OCI-LY1 (cell line): ENCODE measurements at regions not wholly inside any gene's neighbourhood (a gene's known extent, or its start where the extent isn't known, plus 50 kb on each side); places are given as distances from the start of the nearest gene placed in this dataset.

Experiments
- H2AFZ ChIP-seq: fragments of 200-600 bp; sonication (generic), shearing (Covaris generic); 2 replicates; pipeline ENCODE4 v1.6.0; 2014; ENCODE audit warnings: antibody characterized with exemption, mild to moderate bottlenecking, low read length
- H3F3A ChIP-seq: fragments of 200-600 bp; sonication (generic), shearing (Covaris generic); 2 replicates; pipeline ENCODE4 v1.6.0; 2014; ENCODE audit warnings: mild to moderate bottlenecking, antibody characterized with exemption, low read length, moderate library complexity; ENCODE audit not compliant: insufficient read depth
- H3K27ac ChIP-seq: fragments of 200-600 bp; sonication (generic); 2 replicates; pipeline ENCODE4 v1.5.1; 2014; ENCODE audit warnings: low read length, mixed run types, mild to moderate bottlenecking, low read depth; ENCODE audit not compliant: poor library complexity, severe bottlenecking
- H3K27me3 ChIP-seq: fragments of 200-600 bp; sonication (generic); 2 replicates; pipeline ENCODE4 v1.6.0; 2014; ENCODE audit warnings: antibody characterized with exemption, mild to moderate bottlenecking, low read length, moderate library complexity; ENCODE audit not compliant: insufficient read depth
- H3K36me3 ChIP-seq: fragments of 200-600 bp; sonication (generic); 2 replicates; pipeline ENCODE4 v1.6.1; 2014; ENCODE audit warnings: mild to moderate bottlenecking, antibody characterized with exemption, low read length, moderate library complexity, mixed read lengths; ENCODE audit not compliant: insufficient read depth
- H3K4me1 ChIP-seq: fragments of 200-600 bp; sonication (generic); 2 replicates; pipeline ENCODE4 v1.5.1; 2014; ENCODE audit warnings: mild to moderate bottlenecking, low read length, moderate library complexity; ENCODE audit not compliant: insufficient read depth, severe bottlenecking
- H3K4me2 ChIP-seq: fragments of 200-600 bp; sonication (generic), shearing (Covaris generic); 2 replicates; pipeline ENCODE4 v1.6.1; 2014; ENCODE audit warnings: low read length
- H3K4me3 ChIP-seq: fragments of 200-600 bp; sonication (generic); 2 replicates; pipeline ENCODE4 v1.5.1; 2014; ENCODE audit warnings: low read length, low read depth, mild to moderate bottlenecking, mixed read lengths; ENCODE audit not compliant: poor library complexity, severe bottlenecking
- H3K79me2 ChIP-seq: fragments of 200-600 bp; shearing (Covaris generic); 2 replicates; pipeline ENCODE4 v1.6.1; 2016; ENCODE audit warnings: mixed run types, low read length, mixed read lengths; ENCODE audit not compliant: insufficient read depth
- H3K9ac ChIP-seq: fragments of 200-600 bp; sonication (generic), shearing (Covaris generic); 2 replicates; pipeline ENCODE4 v1.6.1; 2014; ENCODE audit warnings: mild to moderate bottlenecking, low read length, mixed read lengths
- H3K9me2 ChIP-seq: fragments of 200-600 bp; sonication (generic), shearing (Covaris generic); 2 replicates; pipeline ENCODE4 v1.6.1; 2014; ENCODE audit warnings: low read depth, mild to moderate bottlenecking, low read length, mixed read lengths
- H3K9me3 ChIP-seq: fragments of 200-600 bp; shearing (Covaris generic); 2 replicates; pipeline ENCODE4 v1.6.1; 2014; ENCODE audit warnings: low read length, mixed read lengths
- H4K20me1 ChIP-seq: fragments of 200-600 bp; sonication (generic), shearing (Covaris generic); 2 replicates; pipeline ENCODE4 v1.6.0; 2016; ENCODE audit warnings: mild to moderate bottlenecking, low read length; ENCODE audit not compliant: insufficient read depth
- EZH2 ChIP-seq: fragments of 200-600 bp; sonication (generic), shearing (Covaris generic); IDR thresholded peaks from 2 replicates; pipeline ENCODE4 v1.8.0; 2017; ENCODE audit warnings: borderline replicate concordance, mixed run types, mild to moderate bottlenecking, antibody characterized with exemption, low read length, moderate library complexity, mixed read lengths
- TF ChIP-seq, protein P1 (sequence below): fragments of 200-600 bp; sonication (generic), shearing (Covaris generic); IDR thresholded peaks from 2 replicates; pipeline ENCODE4 v1.5.1; 2017; ENCODE audit warnings: mild to moderate bottlenecking, antibody characterized with exemption, low read length, moderate library complexity, mixed read lengths

DNA sequence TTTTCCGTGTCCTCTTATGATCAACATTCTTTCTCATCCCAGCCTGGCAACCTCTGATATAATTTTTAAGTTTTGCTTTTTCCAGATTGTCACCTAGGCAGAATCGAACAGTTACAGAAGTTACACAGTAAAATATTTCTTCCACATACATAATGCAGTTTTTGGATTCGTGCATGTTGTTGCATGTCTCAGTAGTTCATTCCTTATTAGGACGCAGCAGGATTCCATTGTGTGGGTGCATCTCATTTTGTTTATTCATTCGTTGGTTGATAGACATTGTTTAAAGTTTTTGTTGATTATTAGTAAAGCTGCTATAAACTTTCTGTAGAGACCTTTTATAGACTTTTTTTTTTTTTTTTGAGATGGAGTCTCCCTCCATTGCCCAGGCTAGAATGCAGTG, 284.3 kb upstream of the FERMT1 start:
- no peaks in the 10 kb centered on the region for H3K9me2 ChIP-seq
- no peak overlapping the region for H3K4me2 ChIP-seq
- H3K27ac ChIP-seq = no peak overlapping the region
- H3K4me3 ChIP-seq = no peak overlapping the region
- H2AFZ ChIP-seq = no peak overlapping the region
- H3K79me2 ChIP-seq = no peaks in the 10 kb centered on the region
- no peak for TF ChIP-seq EZH2
- TF ChIP-seq, protein P1, sequence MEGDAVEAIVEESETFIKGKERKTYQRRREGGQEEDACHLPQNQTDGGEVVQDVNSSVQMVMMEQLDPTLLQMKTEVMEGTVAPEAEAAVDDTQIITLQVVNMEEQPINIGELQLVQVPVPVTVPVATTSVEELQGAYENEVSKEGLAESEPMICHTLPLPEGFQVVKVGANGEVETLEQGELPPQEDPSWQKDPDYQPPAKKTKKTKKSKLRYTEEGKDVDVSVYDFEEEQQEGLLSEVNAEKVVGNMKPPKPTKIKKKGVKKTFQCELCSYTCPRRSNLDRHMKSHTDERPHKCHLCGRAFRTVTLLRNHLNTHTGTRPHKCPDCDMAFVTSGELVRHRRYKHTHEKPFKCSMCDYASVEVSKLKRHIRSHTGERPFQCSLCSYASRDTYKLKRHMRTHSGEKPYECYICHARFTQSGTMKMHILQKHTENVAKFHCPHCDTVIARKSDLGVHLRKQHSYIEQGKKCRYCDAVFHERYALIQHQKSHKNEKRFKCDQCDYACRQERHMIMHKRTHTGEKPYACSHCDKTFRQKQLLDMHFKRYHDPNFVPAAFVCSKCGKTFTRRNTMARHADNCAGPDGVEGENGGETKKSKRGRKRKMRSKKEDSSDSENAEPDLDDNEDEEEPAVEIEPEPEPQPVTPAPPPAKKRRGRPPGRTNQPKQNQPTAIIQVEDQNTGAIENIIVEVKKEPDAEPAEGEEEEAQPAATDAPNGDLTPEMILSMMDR = no peak
- no peak overlapping the region for H3K9ac ChIP-seq
- no peaks in the 10 kb centered on the region for H4K20me1 ChIP-seq
- no peaks in the 10 kb centered on the region for H3F3A ChIP-seq
- no peaks in the 10 kb centered on the region for H3K4me1 ChIP-seq
- no peaks in the 10 kb centered on the region for H3K9me3 ChIP-seq
- no peaks in the 10 kb centered on the region for H3K27me3 ChIP-seq
- no peaks in the 10 kb centered on the region for H3K36me3 ChIP-seq

DNA sequence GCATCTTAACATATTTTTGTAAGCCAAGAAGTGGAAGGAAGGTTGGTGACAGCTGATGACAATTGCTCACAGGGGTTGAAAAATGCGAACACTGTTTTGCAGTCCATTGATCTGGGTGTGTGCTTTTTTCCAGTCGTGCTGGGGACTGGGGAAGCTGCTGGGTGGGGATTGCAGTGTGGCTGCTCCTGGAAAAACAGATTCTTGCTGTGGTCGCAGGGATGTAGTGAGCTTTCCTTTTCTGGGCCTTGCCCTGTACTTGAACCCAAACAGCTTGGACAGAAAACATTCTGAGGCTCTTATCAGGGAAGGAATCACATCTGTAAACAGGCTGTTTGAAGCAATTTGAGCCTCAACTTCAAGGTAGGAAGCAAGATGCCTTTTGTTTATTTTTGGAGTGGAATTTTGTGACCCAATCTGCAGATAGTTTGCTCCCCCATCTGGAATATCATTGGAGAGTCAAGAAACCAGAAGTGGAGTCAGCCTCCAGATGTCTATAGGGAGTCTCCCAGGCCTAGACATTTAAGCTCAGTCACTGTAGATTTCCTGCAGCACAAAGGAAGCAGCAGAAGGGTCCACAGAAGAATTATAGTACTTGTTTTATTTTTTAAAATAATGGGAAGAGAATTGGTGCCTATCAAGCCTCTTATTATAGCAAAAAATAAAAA, 279.2 kb upstream of the FERMT1 start:
- H3K27ac ChIP-seq = no peak overlapping the region
- H3K4me2 ChIP-seq = no peak overlapping the region
- H3K27me3 ChIP-seq = no peaks in the 10 kb centered on the region
- no peaks in the 10 kb centered on the region for H4K20me1 ChIP-seq
- no peak overlapping the region for H3K9ac ChIP-seq
- no peaks in the 10 kb centered on the region for H3K36me3 ChIP-seq
- H3K9me2 ChIP-seq = no peaks in the 10 kb centered on the region
- no peak overlapping the region for H2AFZ ChIP-seq
- H3K4me3 ChIP-seq = no peak overlapping the region
- H3K79me2 ChIP-seq = no peaks in the 10 kb centered on the region
- TF ChIP-seq EZH2 = no peak
- TF ChIP-seq, protein P1 = no peak
- no peaks in the 10 kb centered on the region for H3F3A ChIP-seq
- no peaks in the 10 kb centered on the region for H3K4me1 ChIP-seq
- H3K9me3 ChIP-seq = no peaks in the 10 kb centered on the region

DNA sequence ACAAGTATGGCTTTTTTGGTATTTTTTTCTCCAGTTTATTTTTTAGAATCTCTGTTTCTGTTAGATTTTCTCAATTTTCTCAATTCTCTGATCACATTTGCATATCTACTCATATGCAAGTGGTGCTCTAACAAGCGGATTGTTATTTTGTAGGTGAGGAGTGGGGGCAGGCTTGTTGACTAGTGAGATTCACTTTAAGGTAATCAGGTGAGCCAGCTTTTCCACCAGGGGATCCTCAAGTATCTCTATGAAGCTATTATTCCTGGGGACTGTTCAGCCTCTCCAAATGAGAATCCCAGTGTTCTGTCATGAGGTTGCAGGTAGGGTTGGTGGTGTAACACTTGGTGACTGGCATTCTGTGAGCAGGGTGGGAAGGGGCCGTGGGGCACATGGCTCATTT, 274.3 kb upstream of the FERMT1 start:
- no peaks in the 10 kb centered on the region for H3K79me2 ChIP-seq
- no peak overlapping the region for H2AFZ ChIP-seq
- no peaks in the 10 kb centered on the region for H3F3A ChIP-seq
- H3K9me2 ChIP-seq = no peaks in the 10 kb centered on the region
- H3K4me2 ChIP-seq = no peak overlapping the region
- TF ChIP-seq, protein P1 = no peak
- no peak for TF ChIP-seq EZH2
- H3K9ac ChIP-seq = no peak overlapping the region
- no peaks in the 10 kb centered on the region for H3K36me3 ChIP-seq
- no peak overlapping the region for H3K4me3 ChIP-seq
- no peaks in the 10 kb centered on the region for H4K20me1 ChIP-seq
- no peaks in the 10 kb centered on the region for H3K9me3 ChIP-seq
- H3K27ac ChIP-seq = no peak overlapping the region
- H3K27me3 ChIP-seq = no peaks in the 10 kb centered on the region
- H3K4me1 ChIP-seq = no peaks in the 10 kb centered on the region
